Erythroblast (primary cell): ENCODE measurements at regions not wholly inside any gene's neighbourhood (a gene's known extent, or its start where the extent isn't known, plus 50 kb on each side); places are given as distances from the start of the nearest gene placed in this dataset.

Experiments used
- GATA1 ChIP-seq: IDR thresholded peaks from 2 replicates; pipeline ENCODE4 v1.6.1; 2011; ENCODE audit warnings: low read depth, mild to moderate bottlenecking, control low read depth, low read length, moderate library complexity
- POLR2A ChIP-seq: IDR thresholded peaks from 2 replicates; pipeline ENCODE4 v1.6.1; 2011; ENCODE audit warnings: mild to moderate bottlenecking, low read length

GRCh38 chr15:35750051-35750450, 204.1 kb upstream of the DPH6 start:
- no peak for TF ChIP-seq POLR2A
- no peak for TF ChIP-seq GATA1
